ENCODE measurements at regions not wholly inside any gene's neighbourhood (a gene's known extent, or its start where the extent isn't known, plus 50 kb on each side); places are given as distances from the start of the nearest gene placed in this dataset.

DNA sequence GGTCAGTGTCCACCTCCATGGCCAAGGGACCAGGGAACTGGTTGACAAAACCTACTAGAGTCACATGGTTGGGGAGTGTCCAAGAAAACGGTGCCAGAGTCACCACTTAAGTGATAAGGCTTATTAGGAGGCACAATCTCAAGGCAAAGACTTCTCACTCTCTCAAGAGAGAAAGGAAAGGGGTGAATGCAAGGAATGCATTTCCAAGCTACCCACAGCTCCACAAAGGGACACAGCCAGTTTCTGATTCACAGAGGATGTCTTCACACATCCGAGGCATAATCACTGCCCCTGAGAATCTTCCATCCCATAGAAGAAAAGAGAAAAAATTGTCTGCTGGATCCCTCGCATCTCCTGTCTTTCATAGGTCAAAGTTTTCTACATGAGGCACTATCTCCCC is 269.3 kb downstream of the TNS1 start:
- TF ChIP-seq CTCF (conservative IDR thresholded peaks at IDR 0.05; ENCODE audit: low read depth, low read length) (no peak), EZH2 (IDR thresholded peaks at IDR 0.05; ENCODE audit: borderline replicate concordance, low read depth, low read length, poor library complexity, severe bottlenecking) (no peak)
